HFFc6 (cell line): ENCODE measurements at regions not wholly inside any gene's neighbourhood (a gene's known extent, or its start where the extent isn't known, plus 50 kb on each side); places are given as distances from the start of the nearest gene placed in this dataset.

ENCODE experiments used
- DNase-seq: peaks from one replicate; pipeline ENCODE4 v3.0.0-alpha.2; 2018
- H3K27ac Mint-ChIP-seq: 2 replicates; pipeline ENCODE4 v1.8.0; 2020; ENCODE audit warnings: mild to moderate bottlenecking, mixed read lengths
- H3K27me3 Mint-ChIP-seq: 2 replicates; pipeline ENCODE4 v1.8.0; 2021; ENCODE audit warnings: mild to moderate bottlenecking, moderate library complexity, mixed read lengths; ENCODE audit not compliant: insufficient read depth
- H3K36me3 Mint-ChIP-seq: 2 replicates; pipeline ENCODE4 v1.8.0; 2021; ENCODE audit warnings: low read depth, mixed read lengths
- H3K4me1 Mint-ChIP-seq: 2 replicates; pipeline ENCODE4 v1.8.0; 2020; ENCODE audit warnings: low read depth, mixed read lengths
- H3K4me3 Mint-ChIP-seq: 2 replicates; pipeline ENCODE4 v1.8.0; 2020; ENCODE audit warnings: mild to moderate bottlenecking, moderate library complexity, mixed read lengths
- H3K9me3 Mint-ChIP-seq: 2 replicates; pipeline ENCODE4 v1.8.0; 2020; ENCODE audit warnings: mild to moderate bottlenecking, mixed read lengths
- TF ChIP-seq, protein P1 (sequence below): fragments of 200-600 bp; sonication (generic); IDR thresholded peaks from 2 replicates; pipeline ENCODE4 v1.5.0; 2021; ENCODE audit warnings: antibody characterized with exemption, mild to moderate bottlenecking

DNA sequence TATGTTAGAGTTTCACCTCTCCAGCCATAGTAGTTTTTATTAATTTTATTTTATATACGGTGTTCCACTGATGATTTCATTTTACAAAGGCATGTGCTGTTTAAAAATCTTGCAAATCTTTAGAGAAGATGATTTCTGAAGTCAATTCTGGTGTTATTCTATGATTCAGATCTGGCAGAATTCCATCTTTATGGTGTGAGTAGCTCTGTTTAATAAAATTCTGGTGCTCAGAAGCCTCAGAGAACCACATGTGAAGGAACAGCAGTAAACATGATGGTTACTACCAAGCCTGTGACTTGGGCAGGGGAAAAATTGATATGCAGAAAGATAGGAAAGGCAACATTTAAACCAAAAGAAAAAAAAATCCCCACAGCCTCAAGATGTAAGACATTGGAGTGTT, 299.7 kb downstream of the NPR3 start:
- Mint-ChIP-seq H3K27ac (peak overlapping the region; percentile 49), H3K4me1 (peaks cover 39% of the 10 kb centered on the region), H3K4me3 (peak overlapping the region; percentile 26), H3K27me3 (no peaks in the 10 kb centered on the region), H3K9me3 (peaks cover 17% of the 10 kb centered on the region), H3K36me3 (peaks cover 24% of the 10 kb centered on the region)
- peak; percentile 11 for DNase-seq
- TF ChIP-seq, protein P1, sequence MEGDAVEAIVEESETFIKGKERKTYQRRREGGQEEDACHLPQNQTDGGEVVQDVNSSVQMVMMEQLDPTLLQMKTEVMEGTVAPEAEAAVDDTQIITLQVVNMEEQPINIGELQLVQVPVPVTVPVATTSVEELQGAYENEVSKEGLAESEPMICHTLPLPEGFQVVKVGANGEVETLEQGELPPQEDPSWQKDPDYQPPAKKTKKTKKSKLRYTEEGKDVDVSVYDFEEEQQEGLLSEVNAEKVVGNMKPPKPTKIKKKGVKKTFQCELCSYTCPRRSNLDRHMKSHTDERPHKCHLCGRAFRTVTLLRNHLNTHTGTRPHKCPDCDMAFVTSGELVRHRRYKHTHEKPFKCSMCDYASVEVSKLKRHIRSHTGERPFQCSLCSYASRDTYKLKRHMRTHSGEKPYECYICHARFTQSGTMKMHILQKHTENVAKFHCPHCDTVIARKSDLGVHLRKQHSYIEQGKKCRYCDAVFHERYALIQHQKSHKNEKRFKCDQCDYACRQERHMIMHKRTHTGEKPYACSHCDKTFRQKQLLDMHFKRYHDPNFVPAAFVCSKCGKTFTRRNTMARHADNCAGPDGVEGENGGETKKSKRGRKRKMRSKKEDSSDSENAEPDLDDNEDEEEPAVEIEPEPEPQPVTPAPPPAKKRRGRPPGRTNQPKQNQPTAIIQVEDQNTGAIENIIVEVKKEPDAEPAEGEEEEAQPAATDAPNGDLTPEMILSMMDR: no peak

- Mint-ChIP-seq H3K9me3 (peaks cover 17% of the 10 kb centered on the region), H3K4me3 (no peak overlapping the region), H3K4me1 (peaks cover 39% of the 10 kb centered on the region), H3K36me3 (peaks cover 34% of the 10 kb centered on the region), H3K27ac (peak overlapping the region; percentile 49), H3K27me3 (no peaks in the 10 kb centered on the region)
- TF ChIP-seq, protein P1: no peak
- no peak for DNase-seq
These were observed 300.7 kb downstream of the NPR3 start for GRCh38 chr5:33011801-33012200.

DNA sequence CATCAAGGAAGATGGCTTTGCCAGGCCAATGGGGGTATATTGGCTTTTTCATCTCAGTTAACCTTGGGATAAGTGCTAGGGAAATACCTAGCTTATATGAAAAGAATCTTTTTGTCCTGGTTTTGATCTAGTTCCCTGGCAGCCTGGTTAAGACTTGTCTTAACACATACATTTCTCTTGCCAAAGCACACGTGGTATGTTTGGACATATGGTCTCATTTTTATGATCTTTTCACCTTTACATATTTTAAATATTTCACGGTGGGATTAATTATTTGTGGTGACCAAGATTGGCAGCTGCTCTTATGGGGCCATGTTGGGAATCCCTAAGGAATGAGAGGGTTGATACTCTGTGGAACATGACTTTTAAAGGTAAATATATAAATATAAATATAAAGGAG, 312.5 kb downstream of the NPR3 start:
- Mint-ChIP-seq H3K4me3 (no peak overlapping the region), H3K27ac (no peak overlapping the region), H3K27me3 (no peaks in the 10 kb centered on the region), H3K4me1 (peaks cover 8% of the 10 kb centered on the region; the same call in 1 of the 2 replicates), H3K36me3 (peaks cover 15% of the 10 kb centered on the region), H3K9me3 (no peaks in the 10 kb centered on the region; the same call in 1 of the 2 replicates)
- DNase-seq: no peak
- TF ChIP-seq, protein P1: no peak

DNA sequence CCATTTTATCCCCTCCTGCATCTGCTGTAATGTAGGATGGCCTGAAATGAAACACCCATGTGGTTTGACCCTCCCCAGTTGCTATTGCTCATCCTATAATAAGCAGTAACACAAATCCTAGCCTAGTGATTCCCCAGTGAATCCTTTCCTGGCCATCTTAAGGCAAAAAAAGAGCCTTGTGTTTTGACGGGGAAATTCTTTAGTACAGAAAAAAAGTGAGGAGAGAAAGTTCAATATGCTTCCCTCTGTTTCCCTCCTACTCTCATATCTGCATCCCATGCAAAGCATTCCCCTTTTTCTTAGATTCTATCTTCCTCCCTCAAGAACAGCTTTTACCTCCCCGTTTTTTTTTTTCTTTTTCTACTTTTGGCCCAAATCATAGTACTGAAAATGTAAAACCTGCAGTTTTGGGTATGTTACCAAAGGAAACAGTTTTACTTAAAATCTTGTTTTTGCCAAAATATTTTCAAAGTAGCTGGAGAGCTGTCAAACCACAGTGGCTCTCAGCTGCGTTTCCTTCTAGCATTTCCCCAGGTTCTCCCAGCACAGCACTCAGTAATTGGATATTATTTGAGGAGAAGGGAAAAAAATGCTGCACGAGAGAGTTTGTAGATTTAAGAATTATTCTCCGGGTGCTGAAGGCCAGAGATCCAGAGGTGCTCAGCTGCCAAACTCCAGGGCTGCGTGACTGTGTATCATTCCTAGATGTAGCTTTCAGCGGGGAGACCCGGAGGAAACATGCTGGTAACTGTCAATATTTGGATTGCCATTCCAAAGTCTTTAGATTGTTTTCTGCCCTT, 321.4 kb downstream of the NPR3 start:
- Mint-ChIP-seq H3K27ac (peak overlapping the region; percentile 42), H3K4me3 (peak overlapping the region; percentile 37; the same call in 1 of the 2 replicates), H3K27me3 (no peaks in the 10 kb centered on the region), H3K9me3 (no peaks in the 10 kb centered on the region; the same call in none of the 2 replicates), H3K36me3 (peaks cover 16% of the 10 kb centered on the region), H3K4me1 (peaks cover 24% of the 10 kb centered on the region)
- peak; percentile 12 for DNase-seq
- TF ChIP-seq, protein P1: no peak

DNA sequence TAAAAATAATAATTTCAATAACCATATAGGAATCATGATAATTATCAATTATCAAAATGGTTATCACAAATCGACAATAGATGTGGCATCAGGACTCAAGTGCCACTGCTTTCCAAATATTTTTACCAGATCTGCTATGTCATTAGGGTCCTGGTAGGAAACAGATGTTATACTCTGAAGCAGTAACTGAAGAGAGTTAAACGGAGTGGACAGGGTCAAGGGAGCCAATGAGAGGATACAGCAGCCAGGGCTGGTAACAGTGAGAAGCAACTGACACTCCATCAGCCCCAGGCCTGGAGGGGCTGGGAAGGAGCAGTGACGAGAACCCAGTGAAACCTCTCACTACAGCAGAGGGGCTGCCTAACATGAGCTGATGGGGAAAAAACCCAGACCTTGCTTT, 322.4 kb downstream of the NPR3 start:
- DNase-seq: no peak
- TF ChIP-seq, protein P1: no peak
- no peak overlapping the region for H3K27ac Mint-ChIP-seq
- H3K4me1 Mint-ChIP-seq: peaks cover 24% of the 10 kb centered on the region
- peaks cover 14% of the 10 kb centered on the region for H3K36me3 Mint-ChIP-seq
- no peaks in the 10 kb centered on the region for H3K27me3 Mint-ChIP-seq
- H3K9me3 Mint-ChIP-seq: no peaks in the 10 kb centered on the region; the same call in none of the 2 replicates
- no peak overlapping the region for H3K4me3 Mint-ChIP-seq
